ENCODE measurements at regions not wholly inside any gene's neighbourhood (a gene's known extent, or its start where the extent isn't known, plus 50 kb on each side); places are given as distances from the start of the nearest gene placed in this dataset.

GRCh38 chr15:25188551-25189101 lies 233.8 kb downstream of the SNRPN start:
- Histone ChIP-seq H3K9me3 (replicated peaks; ENCODE audit: control insufficient read depth, low read depth, low read length) (peaks cover 80% of the 10 kb centered on the region), H3K4me1 (ENCODE audit: control insufficient read depth, insufficient read depth, low read length) (no peaks in the 10 kb centered on the region), H3K4me3 (ENCODE audit: low read length) (no peak overlapping the region), H3K36me3 (ENCODE audit: control insufficient read depth, insufficient read depth, low read length) (no peaks in the 10 kb centered on the region), H3K27me3 (ENCODE audit: control insufficient read depth, insufficient read depth, low read length) (no peaks in the 10 kb centered on the region), H3K27ac (ENCODE audit: low read length) (no peak overlapping the region)
- no peak for DNase-seq
- WGBS (ENCODE audit: insufficient coverage) = 77% methylated on average over 7 of the region's 7 CpGs

GRCh38 chr15:25189551-25189950 lies 234.8 kb downstream of the SNRPN start:
- Histone ChIP-seq H3K27me3 (ENCODE audit: control insufficient read depth, insufficient read depth, low read length) (no peaks in the 10 kb centered on the region), H3K9me3 (replicated peaks; ENCODE audit: control insufficient read depth, low read depth, low read length) (peaks cover 83% of the 10 kb centered on the region), H3K27ac (ENCODE audit: low read length) (no peak overlapping the region), H3K4me1 (ENCODE audit: control insufficient read depth, insufficient read depth, low read length) (no peaks in the 10 kb centered on the region), H3K36me3 (ENCODE audit: control insufficient read depth, insufficient read depth, low read length) (no peaks in the 10 kb centered on the region), H3K4me3 (ENCODE audit: low read length) (no peak overlapping the region)
- WGBS (ENCODE audit: insufficient coverage) = 78% methylated on average over 8 of the region's 11 CpGs
- DNase-seq = no peak

- 83% methylated on average over 9 of the region's 11 CpGs for WGBS (ENCODE audit: insufficient coverage)
- Histone ChIP-seq H3K36me3 (ENCODE audit: control insufficient read depth, insufficient read depth, low read length) (no peaks in the 10 kb centered on the region), H3K4me1 (ENCODE audit: control insufficient read depth, insufficient read depth, low read length) (no peaks in the 10 kb centered on the region), H3K4me3 (ENCODE audit: low read length) (no peak overlapping the region), H3K27me3 (ENCODE audit: control insufficient read depth, insufficient read depth, low read length) (no peaks in the 10 kb centered on the region), H3K9me3 (replicated peaks; ENCODE audit: control insufficient read depth, low read depth, low read length) (peaks cover 82% of the 10 kb centered on the region), H3K27ac (ENCODE audit: low read length) (no peak overlapping the region)
- DNase-seq = no peak
Observed at GRCh38 chr15:25192651-25193050, 237.9 kb downstream of the SNRPN start.

GRCh38 chr15:25207369-25207768 lies 231.5 kb downstream of the UBE3A start:
- Histone ChIP-seq H3K27ac (ENCODE audit: low read length) (no peak overlapping the region), H3K9me3 (replicated peaks; ENCODE audit: control insufficient read depth, low read depth, low read length) (peaks cover 76% of the 10 kb centered on the region), H3K4me3 (ENCODE audit: low read length) (no peak overlapping the region), H3K27me3 (ENCODE audit: control insufficient read depth, insufficient read depth, low read length) (no peaks in the 10 kb centered on the region), H3K36me3 (ENCODE audit: control insufficient read depth, insufficient read depth, low read length) (no peaks in the 10 kb centered on the region), H3K4me1 (ENCODE audit: control insufficient read depth, insufficient read depth, low read length) (no peaks in the 10 kb centered on the region)
- no peak for DNase-seq
- WGBS (ENCODE audit: insufficient coverage) = 81% methylated on average over 5 of the region's 5 CpGs

- 86% methylated on average over 7 of the region's 7 CpGs for WGBS (ENCODE audit: insufficient coverage)
- no peak overlapping the region for H3K4me3 ChIP-seq (ENCODE audit: low read length)
Observed at GRCh38 chr15:25208735-25209134, 230.1 kb downstream of the UBE3A start.

GRCh38 chr15:25220834-25221233 lies 218.0 kb downstream of the UBE3A start:
- Histone ChIP-seq H3K27me3 (ENCODE audit: control insufficient read depth, insufficient read depth, low read length) (no peaks in the 10 kb centered on the region), H3K4me3 (ENCODE audit: low read length) (no peak overlapping the region), H3K4me1 (ENCODE audit: control insufficient read depth, insufficient read depth, low read length) (no peaks in the 10 kb centered on the region), H3K9me3 (replicated peaks; ENCODE audit: control insufficient read depth, low read depth, low read length) (peaks cover 54% of the 10 kb centered on the region), H3K36me3 (ENCODE audit: control insufficient read depth, insufficient read depth, low read length) (no peaks in the 10 kb centered on the region), H3K27ac (ENCODE audit: low read length) (no peak overlapping the region)
- no peak for DNase-seq
- WGBS (ENCODE audit: insufficient coverage) = 87% methylated on average over 3 of the region's 5 CpGs

More at GRCh38 chr15:25208735-25209134, 230.1 kb downstream of the UBE3A start:
- peaks cover 86% of the 10 kb centered on the region for H3K9me3 ChIP-seq (replicated peaks; ENCODE audit: control insufficient read depth, low read depth, low read length)
- DNase-seq = no peak
- H3K36me3 ChIP-seq (ENCODE audit: control insufficient read depth, insufficient read depth, low read length) = no peaks in the 10 kb centered on the region
- H3K4me1 ChIP-seq (ENCODE audit: control insufficient read depth, insufficient read depth, low read length) = no peaks in the 10 kb centered on the region
- no peaks in the 10 kb centered on the region for H3K27me3 ChIP-seq (ENCODE audit: control insufficient read depth, insufficient read depth, low read length)
- H3K27ac ChIP-seq (ENCODE audit: low read length) = no peak overlapping the region

GRCh38 chr15:25224396-25224795 lies 214.4 kb downstream of the UBE3A start:
- no peak overlapping the region for H3K27ac ChIP-seq (ENCODE audit: low read length)
- no peaks in the 10 kb centered on the region for H3K36me3 ChIP-seq (ENCODE audit: control insufficient read depth, insufficient read depth, low read length)
- no peak for DNase-seq
- 83% methylated on average over 5 of the region's 5 CpGs for WGBS (ENCODE audit: insufficient coverage)
- H3K4me3 ChIP-seq (ENCODE audit: low read length) = no peak overlapping the region
- H3K4me1 ChIP-seq (ENCODE audit: control insufficient read depth, insufficient read depth, low read length) = no peaks in the 10 kb centered on the region
- peaks cover 52% of the 10 kb centered on the region for H3K9me3 ChIP-seq (replicated peaks; ENCODE audit: control insufficient read depth, low read depth, low read length)
- H3K27me3 ChIP-seq (ENCODE audit: control insufficient read depth, insufficient read depth, low read length) = no peaks in the 10 kb centered on the region

- H3K27me3 ChIP-seq (ENCODE audit: control insufficient read depth, insufficient read depth, low read length) = no peaks in the 10 kb centered on the region
- no peaks in the 10 kb centered on the region for H3K4me1 ChIP-seq (ENCODE audit: control insufficient read depth, insufficient read depth, low read length)
- peaks cover 68% of the 10 kb centered on the region for H3K9me3 ChIP-seq (replicated peaks; ENCODE audit: control insufficient read depth, low read depth, low read length)
- no peak for DNase-seq
- H3K27ac ChIP-seq (ENCODE audit: low read length) = no peak overlapping the region
- 87% methylated on average over 6 of the region's 6 CpGs for WGBS (ENCODE audit: insufficient coverage)
- H3K36me3 ChIP-seq (ENCODE audit: control insufficient read depth, insufficient read depth, low read length) = no peaks in the 10 kb centered on the region
- H3K4me3 ChIP-seq (ENCODE audit: low read length) = no peak overlapping the region
Observed at GRCh38 chr15:25226360-25226759, 212.5 kb downstream of the UBE3A start.

- DNase-seq = no peak
- Histone ChIP-seq H3K27ac (ENCODE audit: low read length) (no peak overlapping the region), H3K4me1 (ENCODE audit: control insufficient read depth, insufficient read depth, low read length) (no peaks in the 10 kb centered on the region), H3K4me3 (ENCODE audit: low read length) (no peak overlapping the region), H3K9me3 (replicated peaks; ENCODE audit: control insufficient read depth, low read depth, low read length) (peaks cover 74% of the 10 kb centered on the region), H3K27me3 (ENCODE audit: control insufficient read depth, insufficient read depth, low read length) (no peaks in the 10 kb centered on the region), H3K36me3 (ENCODE audit: control insufficient read depth, insufficient read depth, low read length) (no peaks in the 10 kb centered on the region)
- 85% methylated on average over 10 of the region's 11 CpGs for WGBS (ENCODE audit: insufficient coverage)
Observed at GRCh38 chr15:25228261-25228660, 210.6 kb downstream of the UBE3A start.

GRCh38 chr15:25230442-25230841 lies 208.4 kb downstream of the UBE3A start:
- H3K9me3 ChIP-seq (replicated peaks; ENCODE audit: control insufficient read depth, low read depth, low read length) = peaks cover 86% of the 10 kb centered on the region

GRCh38 chr15:25233766-25234350 lies 205.0 kb downstream of the UBE3A start:
- no peaks in the 10 kb centered on the region for H3K36me3 ChIP-seq (ENCODE audit: control insufficient read depth, insufficient read depth, low read length)
- no peak overlapping the region for H3K4me3 ChIP-seq (ENCODE audit: low read length)
- no peaks in the 10 kb centered on the region for H3K4me1 ChIP-seq (ENCODE audit: control insufficient read depth, insufficient read depth, low read length)
- no peaks in the 10 kb centered on the region for H3K27me3 ChIP-seq (ENCODE audit: control insufficient read depth, insufficient read depth, low read length)
- no peak overlapping the region for H3K27ac ChIP-seq (ENCODE audit: low read length)
- H3K9me3 ChIP-seq (replicated peaks; ENCODE audit: control insufficient read depth, low read depth, low read length) = peaks cover 86% of the 10 kb centered on the region
- WGBS (ENCODE audit: insufficient coverage) = 79% methylated on average over 7 of the region's 7 CpGs
- DNase-seq = no peak

More at GRCh38 chr15:25230442-25230841, 208.4 kb downstream of the UBE3A start:
- Histone ChIP-seq H3K36me3 (ENCODE audit: control insufficient read depth, insufficient read depth, low read length) (no peaks in the 10 kb centered on the region), H3K27ac (ENCODE audit: low read length) (no peak overlapping the region), H3K4me1 (ENCODE audit: control insufficient read depth, insufficient read depth, low read length) (no peaks in the 10 kb centered on the region), H3K4me3 (ENCODE audit: low read length) (no peak overlapping the region), H3K27me3 (ENCODE audit: control insufficient read depth, insufficient read depth, low read length) (no peaks in the 10 kb centered on the region)
- no peak for DNase-seq
- WGBS (ENCODE audit: insufficient coverage) = 73% methylated on average over 6 of the region's 10 CpGs
